ENCODE measurements at regions not wholly inside any gene's neighbourhood (a gene's known extent, or its start where the extent isn't known, plus 50 kb on each side); places are given as distances from the start of the nearest gene placed in this dataset.

- TF ChIP-seq POU2F2 (IDR thresholded peaks at IDR 0.05; ENCODE audit: low read depth, low read length) = no peak
- TF ChIP-seq TAF1 (IDR thresholded peaks at IDR 0.05; ENCODE audit: low read depth, low read length) = no peak
- no peak for TF ChIP-seq PAX5 (IDR thresholded peaks at IDR 0.05; ENCODE audit: insufficient read depth, low read length, severe bottlenecking)
- TF ChIP-seq SPI1 (IDR thresholded peaks at IDR 0.05; ENCODE audit: low read depth, low read length) = no peak
- no peak for TF ChIP-seq POLR2AphosphoS5 (IDR thresholded peaks at IDR 0.05; ENCODE audit: low read depth, low read length)
- TF ChIP-seq POLR2A (IDR thresholded peaks at IDR 0.05; ENCODE audit: low read depth, low read length) = no peak
- DNase-seq (ENCODE audit: insufficient read length, low spot score) (no peak), FAIRE-seq (no peak)
Observed at GRCh38 chr12:23096321-23096720, 471.4 kb downstream of the ETNK1 start.

GRCh38 chr12:23098110-23098509, 473.1 kb downstream of the ETNK1 start:
- no peak for DNase-seq (ENCODE audit: insufficient read length, low spot score)
- FAIRE-seq = no peak
- no peak for TF ChIP-seq TAF1 (IDR thresholded peaks at IDR 0.05; ENCODE audit: low read depth, low read length)
- no peak for TF ChIP-seq POLR2A (IDR thresholded peaks at IDR 0.05; ENCODE audit: low read depth, low read length)
- TF ChIP-seq POU2F2 (IDR thresholded peaks at IDR 0.05; ENCODE audit: low read depth, low read length) = no peak
- TF ChIP-seq SPI1 (IDR thresholded peaks at IDR 0.05; ENCODE audit: low read depth, low read length) = no peak
- no peak for TF ChIP-seq PAX5 (IDR thresholded peaks at IDR 0.05; ENCODE audit: insufficient read depth, low read length, severe bottlenecking)
- no peak for TF ChIP-seq POLR2AphosphoS5 (IDR thresholded peaks at IDR 0.05; ENCODE audit: low read depth, low read length)

GRCh38 chr12:23098517-23098916, 473.5 kb downstream of the ETNK1 start:
- DNase-seq (ENCODE audit: insufficient read length, low spot score) (no peak), FAIRE-seq (no peak)
- no peak for TF ChIP-seq SPI1 (IDR thresholded peaks at IDR 0.05; ENCODE audit: low read depth, low read length)

- DNase-seq (ENCODE audit: insufficient read length, low spot score) (no peak), FAIRE-seq (no peak)
- TF ChIP-seq PAX5 (IDR thresholded peaks at IDR 0.05; ENCODE audit: insufficient read depth, low read length, severe bottlenecking) (no peak), POLR2A (IDR thresholded peaks at IDR 0.05; ENCODE audit: low read depth, low read length) (no peak), TAF1 (IDR thresholded peaks at IDR 0.05; ENCODE audit: low read depth, low read length) (no peak)
Observed at GRCh38 chr12:23099104-23099503, 474.1 kb downstream of the ETNK1 start.

- FAIRE-seq (no peak), DNase-seq (ENCODE audit: insufficient read length, low spot score) (no peak)
- TF ChIP-seq POU2F2 (IDR thresholded peaks at IDR 0.05; ENCODE audit: low read depth, low read length) (no peak), PAX5 (IDR thresholded peaks at IDR 0.05; ENCODE audit: insufficient read depth, low read length, severe bottlenecking) (no peak), POLR2AphosphoS5 (IDR thresholded peaks at IDR 0.05; ENCODE audit: low read depth, low read length) (no peak), POLR2A (IDR thresholded peaks at IDR 0.05; ENCODE audit: low read depth, low read length) (no peak), TAF1 (IDR thresholded peaks at IDR 0.05; ENCODE audit: low read depth, low read length) (no peak), SPI1 (IDR thresholded peaks at IDR 0.05; ENCODE audit: low read depth, low read length) (no peak)
Observed at GRCh38 chr12:23099604-23100003, 474.6 kb downstream of the ETNK1 start.

GRCh38 chr12:23108957-23109356, 484.0 kb downstream of the ETNK1 start:
- no peak for FAIRE-seq
- no peak for DNase-seq (ENCODE audit: insufficient read length, low spot score)
- TF ChIP-seq POU2F2 (IDR thresholded peaks at IDR 0.05; ENCODE audit: low read depth, low read length) = no peak
- TF ChIP-seq SPI1 (IDR thresholded peaks at IDR 0.05; ENCODE audit: low read depth, low read length) = no peak

- no peak for FAIRE-seq
- no peak for DNase-seq (ENCODE audit: insufficient read length, low spot score)
Observed at GRCh38 chr12:23113781-23114180, 488.8 kb downstream of the ETNK1 start.

GRCh38 chr12:23115984-23116383, 491.0 kb downstream of the ETNK1 start:
- FAIRE-seq (no peak), DNase-seq (ENCODE audit: insufficient read length, low spot score) (no peak)
- no peak for TF ChIP-seq SPI1 (IDR thresholded peaks at IDR 0.05; ENCODE audit: low read depth, low read length)
- TF ChIP-seq TAF1 (IDR thresholded peaks at IDR 0.05; ENCODE audit: low read depth, low read length) = no peak
- no peak for TF ChIP-seq POLR2AphosphoS5 (IDR thresholded peaks at IDR 0.05; ENCODE audit: low read depth, low read length)
- TF ChIP-seq PAX5 (IDR thresholded peaks at IDR 0.05; ENCODE audit: insufficient read depth, low read length, severe bottlenecking) = no peak
- no peak for TF ChIP-seq POLR2A (IDR thresholded peaks at IDR 0.05; ENCODE audit: low read depth, low read length)
- no peak for TF ChIP-seq POU2F2 (IDR thresholded peaks at IDR 0.05; ENCODE audit: low read depth, low read length)

More at GRCh38 chr12:23113781-23114180, 488.8 kb downstream of the ETNK1 start:
- TF ChIP-seq TAF1 (IDR thresholded peaks at IDR 0.05; ENCODE audit: low read depth, low read length) (no peak), POLR2A (IDR thresholded peaks at IDR 0.05; ENCODE audit: low read depth, low read length) (no peak), POLR2AphosphoS5 (IDR thresholded peaks at IDR 0.05; ENCODE audit: low read depth, low read length) (no peak), PAX5 (IDR thresholded peaks at IDR 0.05; ENCODE audit: insufficient read depth, low read length, severe bottlenecking) (no peak), SPI1 (IDR thresholded peaks at IDR 0.05; ENCODE audit: low read depth, low read length) (no peak), POU2F2 (IDR thresholded peaks at IDR 0.05; ENCODE audit: low read depth, low read length) (no peak)

- DNase-seq (ENCODE audit: insufficient read length, low spot score) (no peak), FAIRE-seq (no peak)
- TF ChIP-seq TAF1 (IDR thresholded peaks at IDR 0.05; ENCODE audit: low read depth, low read length) = no peak
- TF ChIP-seq PAX5 (IDR thresholded peaks at IDR 0.05; ENCODE audit: insufficient read depth, low read length, severe bottlenecking) = no peak
- no peak for TF ChIP-seq POLR2A (IDR thresholded peaks at IDR 0.05; ENCODE audit: low read depth, low read length)
- no peak for TF ChIP-seq SPI1 (IDR thresholded peaks at IDR 0.05; ENCODE audit: low read depth, low read length)
- TF ChIP-seq POLR2AphosphoS5 (IDR thresholded peaks at IDR 0.05; ENCODE audit: low read depth, low read length) = no peak
- TF ChIP-seq POU2F2 (IDR thresholded peaks at IDR 0.05; ENCODE audit: low read depth, low read length) = no peak
Observed at GRCh38 chr12:23126794-23127193, 501.8 kb downstream of the ETNK1 start.

GRCh38 chr12:23127701-23128100, 502.7 kb downstream of the ETNK1 start:
- no peak for FAIRE-seq
- TF ChIP-seq TAF1 (IDR thresholded peaks at IDR 0.05; ENCODE audit: low read depth, low read length) (no peak), SPI1 (IDR thresholded peaks at IDR 0.05; ENCODE audit: low read depth, low read length) (no peak), POLR2A (IDR thresholded peaks at IDR 0.05; ENCODE audit: low read depth, low read length) (no peak)
- no peak for DNase-seq (ENCODE audit: insufficient read length, low spot score)

GRCh38 chr12:23128462-23128861, 503.5 kb downstream of the ETNK1 start:
- TF ChIP-seq SPI1 (IDR thresholded peaks at IDR 0.05; ENCODE audit: low read depth, low read length) (no peak), POLR2A (IDR thresholded peaks at IDR 0.05; ENCODE audit: low read depth, low read length) (no peak), POU2F2 (IDR thresholded peaks at IDR 0.05; ENCODE audit: low read depth, low read length) (no peak)
- FAIRE-seq = no peak
- no peak for DNase-seq (ENCODE audit: insufficient read length, low spot score)
